HPDE6-E6E7 (cell line): ENCODE measurements at regions not wholly inside any gene's neighbourhood (a gene's known extent, or its start where the extent isn't known, plus 50 kb on each side); places are given as distances from the start of the nearest gene placed in this dataset.
"Not testable (repeated sequence)": the region's sequence is repeated elsewhere in the genome, so short reads cannot be mapped to it uniquely, and the experiment has no call there.

Source experiments
- DNase-seq: peaks from one replicate; pipeline ENCODE4 v3.0.0; 2011; ENCODE audit warnings: missing footprints; ENCODE audit errors: extremely low spot score

GRCh38 chr20:52054123-52054522 is 137.5 kb downstream of the ZFP64 start:
- no peak for DNase-seq

- no peak for DNase-seq
Measured at GRCh38 chr20:52049001-52049731, 142.4 kb downstream of the ZFP64 start.

- no peak for DNase-seq
Measured at GRCh38 chr20:52047811-52048764, 143.5 kb downstream of the ZFP64 start.

GRCh38 chr20:52041966-52042365 is 149.6 kb downstream of the ZFP64 start:
- DNase-seq, result no peak

GRCh38 chr20:52039790-52040189 is 151.8 kb downstream of the ZFP64 start:
- no peak for DNase-seq

- not testable (repeated sequence) for DNase-seq
Measured at GRCh38 chr20:52038632-52039031, 152.9 kb downstream of the ZFP64 start.

GRCh38 chr20:52037370-52037769 is 154.2 kb downstream of the ZFP64 start:
- DNase-seq, result no peak

- no peak for DNase-seq
Measured at GRCh38 chr20:52035977-52036376, 155.6 kb downstream of the ZFP64 start.

- no peak for DNase-seq
Measured at GRCh38 chr20:52035498-52035897, 156.1 kb downstream of the ZFP64 start.

GRCh38 chr20:52034581-52034980 is 157.0 kb downstream of the ZFP64 start:
- DNase-seq, result no peak

GRCh38 chr20:52033313-52033712 is 158.3 kb downstream of the ZFP64 start:
- DNase-seq, result no peak

GRCh38 chr20:52032304-52032683 is 159.3 kb downstream of the ZFP64 start:
- not testable (repeated sequence) for DNase-seq

GRCh38 chr20:52031563-52032303 is 159.8 kb downstream of the ZFP64 start:
- no peak for DNase-seq

GRCh38 chr20:52031206-52031562 is 160.4 kb downstream of the ZFP64 start:
- DNase-seq, result no peak

- not testable (repeated sequence) for DNase-seq
Measured at GRCh38 chr20:52029129-52029528, 162.4 kb downstream of the ZFP64 start.

- no peak for DNase-seq
Measured at GRCh38 chr20:52025938-52026337, 165.6 kb downstream of the ZFP64 start.

GRCh38 chr20:52019313-52019712 is 172.3 kb downstream of the ZFP64 start:
- DNase-seq, result no peak

- DNase-seq, result no peak
Measured at GRCh38 chr20:52017669-52018317, 173.8 kb downstream of the ZFP64 start.

GRCh38 chr20:52016022-52016421 is 175.6 kb downstream of the ZFP64 start:
- no peak for DNase-seq

- DNase-seq, result no peak
Measured at GRCh38 chr20:52015155-52015554, 176.4 kb downstream of the ZFP64 start.

GRCh38 chr20:52012079-52012478 is 179.5 kb downstream of the ZFP64 start:
- no peak for DNase-seq

- no peak for DNase-seq
Measured at GRCh38 chr20:52011093-52011492, 180.5 kb downstream of the ZFP64 start.
